ENCODE measurements at regions not wholly inside any gene's neighbourhood (a gene's known extent, or its start where the extent isn't known, plus 50 kb on each side); places are given as distances from the start of the nearest gene placed in this dataset.

DNA sequence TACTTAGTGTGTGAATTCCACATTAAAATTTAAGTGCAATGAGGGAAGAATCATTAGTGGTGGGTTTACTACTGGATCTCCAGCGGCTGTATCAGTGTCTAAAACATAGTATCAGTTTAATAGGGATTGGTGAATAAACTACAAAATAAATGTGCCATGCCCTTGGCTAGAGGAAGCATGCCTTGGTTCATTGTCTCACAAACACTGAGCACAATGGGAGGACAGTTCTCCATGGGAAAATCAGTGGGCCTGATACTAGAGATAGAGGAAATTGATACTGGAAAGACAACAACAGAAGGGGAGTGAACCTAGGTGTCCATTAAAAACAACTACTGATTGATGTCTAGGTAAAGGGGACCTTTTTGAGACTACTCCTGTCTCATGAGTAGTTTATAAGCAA lies 971.6 kb downstream of the SUCLG1 start:
- TF ChIP-seq, protein P1, sequence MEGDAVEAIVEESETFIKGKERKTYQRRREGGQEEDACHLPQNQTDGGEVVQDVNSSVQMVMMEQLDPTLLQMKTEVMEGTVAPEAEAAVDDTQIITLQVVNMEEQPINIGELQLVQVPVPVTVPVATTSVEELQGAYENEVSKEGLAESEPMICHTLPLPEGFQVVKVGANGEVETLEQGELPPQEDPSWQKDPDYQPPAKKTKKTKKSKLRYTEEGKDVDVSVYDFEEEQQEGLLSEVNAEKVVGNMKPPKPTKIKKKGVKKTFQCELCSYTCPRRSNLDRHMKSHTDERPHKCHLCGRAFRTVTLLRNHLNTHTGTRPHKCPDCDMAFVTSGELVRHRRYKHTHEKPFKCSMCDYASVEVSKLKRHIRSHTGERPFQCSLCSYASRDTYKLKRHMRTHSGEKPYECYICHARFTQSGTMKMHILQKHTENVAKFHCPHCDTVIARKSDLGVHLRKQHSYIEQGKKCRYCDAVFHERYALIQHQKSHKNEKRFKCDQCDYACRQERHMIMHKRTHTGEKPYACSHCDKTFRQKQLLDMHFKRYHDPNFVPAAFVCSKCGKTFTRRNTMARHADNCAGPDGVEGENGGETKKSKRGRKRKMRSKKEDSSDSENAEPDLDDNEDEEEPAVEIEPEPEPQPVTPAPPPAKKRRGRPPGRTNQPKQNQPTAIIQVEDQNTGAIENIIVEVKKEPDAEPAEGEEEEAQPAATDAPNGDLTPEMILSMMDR (IDR thresholded peaks at IDR 0.05; ENCODE audit: borderline replicate concordance, extremely low read depth, low read length, poor library complexity, severe bottlenecking), result no peak
- TF ChIP-seq EZH2 (IDR thresholded peaks at IDR 0.05; ENCODE audit: borderline replicate concordance, low read depth, low read length, severe bottlenecking), result no peak
